H1 (cell line): ENCODE measurements at regions not wholly inside any gene's neighbourhood (a gene's known extent, or its start where the extent isn't known, plus 50 kb on each side); places are given as distances from the start of the nearest gene placed in this dataset.

Experiments used
- ATF3 ChIP-seq: IDR thresholded peaks from 2 replicates; pipeline ENCODE4 v1.6.1; 2011; ENCODE audit warnings: low read depth, mild to moderate bottlenecking, low read length; ENCODE audit not compliant: insufficient read depth
- CBX8 ChIP-seq: fragments of 300-800, 300-1000 bp; sonication (generic); IDR thresholded peaks from 2 replicates; pipeline ENCODE4 v1.7.1; 2016; ENCODE audit warnings: low read depth, low read length, borderline replicate concordance
- CHD7 ChIP-seq: fragments of 300-600 bp; sonication (generic); IDR thresholded peaks from 2 replicates; pipeline ENCODE4 v1.7.1; 2012; ENCODE audit warnings: low read length, moderate library complexity, mild to moderate bottlenecking, inconsistent platforms; ENCODE audit not compliant: insufficient replicate concordance
- RNF2 ChIP-seq: fragments of 200-900, 300-1000 bp; sonication (generic); IDR thresholded peaks from 2 replicates; pipeline ENCODE4 v1.7.1; 2016; ENCODE audit warnings: borderline replicate concordance, low read depth, mild to moderate bottlenecking, antibody characterized with exemption, low read length; ENCODE audit not compliant: poor library complexity, severe bottlenecking; ENCODE audit errors: missing control alignments
- ZNF274 ChIP-seq: IDR thresholded peaks from 2 replicates; pipeline ENCODE4 v1.7.0; 2012; ENCODE audit warnings: low read length, borderline replicate concordance; ENCODE audit errors: extremely low read depth

- TF ChIP-seq CHD7 (no peak), CBX8 (no peak), ZNF274 (no peak), ATF3 (no peak), RNF2 (no peak)
Measured at GRCh38 chr9:19595003-19595402, 186.2 kb downstream of the ACER2 start (continued).
